ENCODE measurements at regions not wholly inside any gene's neighbourhood (a gene's known extent, or its start where the extent isn't known, plus 50 kb on each side); places are given as distances from the start of the nearest gene placed in this dataset.
"Not testable (repeated sequence)": the region's sequence is repeated elsewhere in the genome, so short reads cannot be mapped to it uniquely, and the experiment has no call there.

GRCh38 chr7:47088329-47089067 is 493.4 kb downstream of the TNS3 start:
- peak; percentile 37 to 66 (median 52) for DNase-seq

- no peak for DNase-seq
Observed at GRCh38 chr7:47087866-47088265, 494.0 kb downstream of the TNS3 start.

- DNase-seq = no peak
Observed at GRCh38 chr7:47085491-47086275, 496.2 kb downstream of the TNS3 start.

DNA sequence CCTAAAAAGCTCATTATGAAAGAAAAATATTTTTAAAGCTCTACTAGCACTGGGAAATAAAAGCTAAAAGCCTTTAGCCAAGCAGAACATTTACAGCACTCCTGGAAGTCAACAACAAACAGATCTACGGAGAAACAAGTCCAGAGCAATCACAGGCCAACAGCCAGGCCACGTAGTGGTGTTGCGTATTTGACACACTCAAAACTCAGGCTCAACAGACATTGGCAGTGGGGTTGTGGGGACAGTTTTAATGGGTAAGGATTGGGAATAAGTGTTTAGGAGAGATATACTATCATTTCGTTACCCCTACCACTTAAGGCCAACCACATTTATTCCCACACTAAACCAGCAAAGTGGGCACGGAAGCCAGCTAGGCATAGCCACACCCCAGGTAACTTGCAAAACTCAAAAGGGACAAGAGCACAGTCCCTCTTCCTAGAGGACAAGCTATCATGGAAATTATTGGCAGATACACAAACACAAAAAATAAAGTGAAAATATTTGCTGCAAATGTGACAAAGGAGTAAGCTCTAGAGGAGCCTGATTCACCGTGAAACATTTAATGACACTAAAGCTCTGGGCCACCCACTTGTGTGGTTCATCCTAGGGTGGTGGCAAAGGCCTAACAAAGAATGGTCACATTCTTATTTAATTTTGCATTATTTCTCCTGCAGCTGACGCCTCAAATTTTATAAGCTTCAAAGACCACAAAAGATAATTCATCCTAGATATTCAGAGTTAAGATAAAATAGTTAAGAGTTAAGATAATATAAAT is 498.2 kb downstream of the TNS3 start:
- DNase-seq = no peak

- no peak for DNase-seq
Observed at GRCh38 chr7:47080816-47081215, 501.1 kb downstream of the TNS3 start.

- DNase-seq = no peak
Observed at GRCh38 chr7:47078241-47078640, 503.7 kb downstream of the TNS3 start.

GRCh38 chr7:47074702-47075153 is 507.2 kb downstream of the TNS3 start:
- no peak for DNase-seq

DNA sequence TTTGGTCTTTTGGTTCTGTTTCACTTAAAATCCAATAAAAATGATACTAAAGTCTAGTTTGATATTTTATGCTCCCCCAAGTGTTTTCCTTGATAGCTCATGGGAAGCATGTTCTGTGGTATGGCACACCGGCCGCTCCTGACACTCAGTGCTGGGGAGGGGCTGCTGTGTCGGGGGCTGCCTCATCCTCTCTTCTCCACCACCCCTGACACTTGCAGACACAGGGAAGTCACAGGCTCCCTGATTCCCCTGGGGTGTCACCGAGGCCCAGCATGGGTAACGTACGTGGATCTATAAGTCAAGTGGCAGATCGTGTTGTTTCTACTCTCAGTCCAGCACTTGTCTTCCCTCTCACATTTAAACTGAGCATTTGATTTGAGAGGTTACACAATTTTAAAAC is 508.6 kb downstream of the TNS3 start:
- no peak for DNase-seq

DNA sequence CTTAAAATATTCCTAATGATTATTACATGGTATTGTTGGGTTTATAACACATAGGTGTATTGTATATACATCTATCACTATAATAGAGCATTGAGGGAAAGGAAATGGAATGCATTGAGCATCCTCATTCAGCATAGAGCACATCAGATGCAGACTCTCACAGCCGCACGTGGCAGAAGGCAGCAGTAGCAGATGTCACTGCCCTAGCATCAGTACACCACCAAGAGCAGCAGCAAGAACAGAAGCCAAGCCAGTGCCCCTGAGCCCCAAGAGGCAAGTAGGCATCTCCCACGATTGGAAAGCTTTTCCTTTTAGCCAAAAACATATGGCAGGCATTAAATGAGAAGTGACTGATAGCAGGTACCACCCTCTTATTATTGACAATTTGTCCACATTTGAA is 510.0 kb downstream of the TNS3 start:
- DNase-seq = no peak

DNA sequence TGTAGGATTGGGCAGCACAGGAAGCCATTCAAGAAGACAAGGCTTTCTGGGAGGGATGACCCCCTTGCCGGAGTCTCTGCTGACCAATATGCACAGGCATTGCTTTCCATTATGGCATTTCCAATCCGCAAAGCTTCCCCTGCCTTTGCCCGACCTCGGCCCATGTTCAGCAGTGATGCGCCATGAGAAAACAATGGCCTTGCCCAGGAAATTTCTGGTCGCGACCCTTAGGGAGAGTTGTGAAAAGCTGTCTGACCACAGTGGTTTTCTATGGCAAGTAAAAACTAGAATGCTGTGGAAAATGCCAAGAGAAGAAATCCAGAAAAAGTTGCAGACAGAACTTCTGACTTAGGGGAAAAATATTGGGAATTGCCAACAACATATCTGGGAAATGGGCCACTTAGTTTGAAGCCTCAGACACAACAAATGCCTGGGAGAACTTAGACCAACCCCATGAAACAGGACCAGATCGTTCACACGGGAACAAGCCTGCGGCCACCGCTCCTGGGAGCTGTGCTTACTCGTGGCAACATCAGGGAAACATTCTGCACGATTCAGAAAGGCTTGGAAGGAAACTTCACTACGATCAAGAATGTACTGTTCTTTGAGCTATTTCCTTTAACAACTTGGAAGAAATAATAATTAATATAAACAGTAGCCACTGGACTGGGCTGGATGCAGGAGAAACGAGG is 512.4 kb downstream of the TNS3 start:
- DNase-seq = no peak

DNA sequence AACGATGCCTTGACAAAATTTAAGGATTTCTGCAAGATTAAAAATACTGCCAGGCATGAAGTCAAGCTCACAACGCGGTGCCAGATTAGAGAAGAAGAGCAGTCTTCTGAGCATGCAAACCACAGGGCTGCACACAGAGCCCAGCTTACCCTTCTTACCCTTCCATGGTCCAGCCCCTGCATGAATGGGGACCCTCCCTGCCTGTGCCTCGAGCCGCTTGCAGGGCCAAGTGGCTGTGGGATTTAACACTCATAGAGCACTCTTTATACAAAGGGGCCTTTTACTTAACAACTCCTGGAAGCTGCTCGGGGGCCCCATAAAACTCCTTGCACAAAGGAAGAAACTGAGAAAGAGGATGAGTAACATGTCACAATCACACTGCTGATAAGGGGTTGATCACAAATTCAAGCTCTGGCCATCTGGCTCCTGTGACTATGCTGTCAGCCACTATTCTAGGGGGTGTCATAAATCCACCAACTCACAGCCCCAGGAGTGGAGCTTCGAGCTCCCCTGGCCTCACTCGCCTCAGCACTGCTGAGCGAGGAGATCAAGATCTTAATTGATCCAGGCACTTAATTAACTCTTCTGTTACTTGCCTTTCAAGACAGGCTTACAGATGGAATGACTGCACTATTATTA is 514.8 kb downstream of the TNS3 start:
- no peak for DNase-seq

- no peak for DNase-seq
Observed at GRCh38 chr7:47056731-47057130, 525.2 kb downstream of the TNS3 start.

DNA sequence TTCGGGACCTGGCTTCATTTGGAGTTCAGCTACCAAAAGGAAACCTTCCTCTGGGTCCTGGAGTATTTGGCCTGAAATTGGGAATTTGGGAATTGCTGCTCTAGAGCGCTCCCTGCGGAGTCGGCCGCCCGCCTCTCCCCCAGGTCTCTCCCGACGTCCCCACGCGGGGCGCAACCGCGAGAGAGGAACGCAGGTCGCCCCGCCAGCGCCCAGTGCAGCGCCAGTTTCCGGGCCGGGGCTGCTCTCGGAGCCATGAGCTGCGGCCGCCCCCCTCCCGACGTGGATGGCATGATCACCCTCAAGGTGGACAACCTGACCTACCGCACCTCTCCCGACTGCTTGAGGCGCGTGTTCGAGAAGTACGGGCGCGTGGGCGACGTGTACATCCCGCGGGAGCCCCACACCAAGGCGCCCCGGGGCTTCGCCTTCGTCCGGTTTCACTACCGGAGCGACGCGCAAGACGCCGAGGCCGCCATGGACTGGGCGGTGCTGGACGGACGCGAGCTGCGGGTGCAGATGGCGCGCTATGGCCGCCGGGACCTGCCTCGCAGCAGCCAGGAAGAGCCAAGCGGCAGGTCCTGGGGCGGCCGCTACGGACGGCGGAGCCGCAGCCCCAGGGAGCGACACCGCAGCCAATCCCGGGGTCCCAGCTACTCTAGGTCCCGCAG is 529.2 kb downstream of the TNS3 start:
- DNase-seq = not testable (repeated sequence)

GRCh38 chr7:47049234-47049774 is 532.6 kb downstream of the TNS3 start:
- DNase-seq = no peak

GRCh38 chr7:47047384-47047783 is 534.5 kb downstream of the TNS3 start:
- no peak for DNase-seq

- DNase-seq = no peak
Observed at GRCh38 chr7:47046949-47047348, 535.0 kb downstream of the TNS3 start.

GRCh38 chr7:47045207-47046051 is 536.5 kb downstream of the TNS3 start:
- no peak for DNase-seq

DNA sequence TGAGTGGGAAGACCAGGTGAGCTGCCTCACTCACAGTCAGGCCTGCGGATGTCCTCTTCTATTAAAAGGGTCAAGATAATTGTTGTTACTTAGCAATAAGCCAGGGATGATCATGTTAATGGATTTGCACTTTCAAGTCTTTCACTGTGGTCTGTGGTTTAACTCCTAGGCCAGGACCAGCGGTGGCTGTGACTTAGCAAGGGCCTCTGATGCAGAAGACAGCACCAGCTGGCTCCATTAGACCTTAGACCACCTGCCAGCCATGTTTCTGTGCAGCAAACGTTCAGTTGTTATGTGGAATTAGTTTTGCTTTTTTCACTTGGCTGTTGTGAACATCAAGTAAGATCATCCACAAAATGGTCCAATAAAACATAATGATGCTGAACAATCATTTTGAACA is 537.3 kb downstream of the TNS3 start:
- DNase-seq = no peak

GRCh38 chr7:47043304-47043703 is 538.6 kb downstream of the TNS3 start:
- DNase-seq = no peak

- DNase-seq = no peak
Observed at GRCh38 chr7:47042669-47043068, 539.2 kb downstream of the TNS3 start.

Data from suppressor macrophage (primary cell).